ENCODE measurements at regions not wholly inside any gene's neighbourhood (a gene's known extent, or its start where the extent isn't known, plus 50 kb on each side); places are given as distances from the start of the nearest gene placed in this dataset.

DNA sequence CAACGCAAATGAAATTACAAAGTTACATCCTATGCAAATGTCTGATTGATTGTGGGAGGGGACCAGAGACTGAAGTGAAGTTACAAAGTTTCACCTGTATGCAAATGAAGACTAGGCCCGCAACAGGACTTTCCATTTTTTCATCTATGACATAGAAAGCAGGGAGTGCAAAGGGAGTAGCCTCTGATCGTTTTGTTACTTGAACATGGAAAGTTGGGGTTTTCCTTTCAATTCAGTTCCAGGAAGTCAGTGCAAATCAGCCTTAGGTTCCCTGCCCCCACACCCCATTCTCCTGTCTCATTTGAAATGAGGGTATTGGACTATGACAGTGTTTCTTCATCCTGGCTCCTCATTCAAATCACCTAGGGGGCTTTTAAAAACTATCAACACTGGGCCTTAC is 96.9 kb upstream of the HABP2 start:
- no peak for TF ChIP-seq POLR2A (IDR thresholded peaks at IDR 0.05; ENCODE audit: low read depth, low read length)
- TF ChIP-seq POLR2AphosphoS5 (IDR thresholded peaks at IDR 0.05; ENCODE audit: low read depth, low read length): no peak
- TF ChIP-seq POU2F2 (IDR thresholded peaks at IDR 0.05; ENCODE audit: low read depth, low read length): no peak

Measured in GM12891 (cell line).